Ovary (tissue), 7 donors: ENCODE measurements at regions not wholly inside any gene's neighbourhood (a gene's known extent, or its start where the extent isn't known, plus 50 kb on each side); places are given as distances from the start of the nearest gene placed in this dataset.

Experiments used
- DNase-seq, 5 donors: peaks; one replicate each; pipeline ENCODE4 v3.0.0-alpha.2; 2019 to 2020
- H3K27ac ChIP-seq, 2 donors: fragments of 200-600 bp; one replicate each; pipeline versions ENCODE4 v1.5.1 to v1.8.0; 2019 to 2022
- H3K27me3 ChIP-seq: fragments of 200-600 bp; one replicate; pipeline ENCODE4 v1.8.0; 2022
- H3K36me3 ChIP-seq: fragments of 200-600 bp; sonication (generic); one replicate; pipeline ENCODE4 v1.5.1; 2019
- H3K4me1 ChIP-seq: one replicate; pipeline ENCODE4 v1.8.1; 2013; ENCODE audit warnings: mild to moderate bottlenecking, moderate library complexity; ENCODE audit not compliant: insufficient read depth
- H3K4me3 ChIP-seq: fragments of 200-600 bp; sonication (generic); one replicate; pipeline ENCODE4 v1.5.1; 2017
- H3K9me3 ChIP-seq, 2 donors: fragments of 200-600 bp in 1 of 2; sonication (generic) in 1 of 2; one replicate each; pipeline versions ENCODE4 v1.5.1 to v1.8.1; 2013 to 2019; ENCODE audit warnings: mild to moderate bottlenecking in 1 of 2, moderate library complexity in 1 of 2
- EP300 ChIP-seq: sonication (generic); formaldehyde crosslinking; IDR thresholded peaks from one replicate; pipeline ENCODE4 v1.6.1; 2017; ENCODE audit warnings: antibody characterized with exemption
- POLR2A ChIP-seq: fragments of 450-650 bp; IDR thresholded peaks from one replicate; pipeline ENCODE4 v1.6.1; 2017; ENCODE audit warnings: antibody characterized with exemption, mild to moderate bottlenecking, moderate library complexity
- WGBS, 3 donors: extraction: QIAGEN DNeasy Blood & Tissue Kit in 1 of 3; methylation state at CpG; one replicate each; pipeline versions ENCODE4 v1.1.5 to v1.1.7; 2013 to 2017; 5-methylcytosine and 5-hydroxymethylcytosine counted together
- intact Hi-C, 4 donors: fragments of 100-400 bp; cut with DNase I; formaldehyde crosslinking; loops; one replicate each; pipeline versions ENCODE4 v1.11.0 to v1.15.1; 2022 to 2023
- TF ChIP-seq, protein P1 (sequence below), 3 donors: fragments of 450-650 bp in 2 of 3; fragments of 200-600 bp in 1 of 3; IDR thresholded peaks; one replicate each; pipeline versions ENCODE4 v1.5.1 to v1.8.0; 2016 to 2022; ENCODE audit warnings: antibody characterized with exemption in 3 of 3, mild to moderate bottlenecking in 1 of 3
- donor health status: DM: no; HTN: no; CAD: no; lungs with moderate emphysema.
- donor health status: DM: no; HTN: no; CAD: no.
- donor health status: Bipolar disorder and iron deficiency.
- donor health status: DM: no; HTN: no; CAD: no.
- donor health status: DM: yes; HTN: yes; CAD: no.

GRCh38 chr1:232407120-232407519 lies 222.8 kb downstream of the SIPA1L2 start:
- Histone ChIP-seq H3K9me3 (no peaks in the 10 kb centered on the region), H3K4me1 (no peaks in the 10 kb centered on the region), H3K36me3 (no peaks in the 10 kb centered on the region), H3K4me3 (no peak overlapping the region), H3K27ac (no peak overlapping the region), H3K27me3 (no peaks in the 10 kb centered on the region)
- TF ChIP-seq, protein P1, sequence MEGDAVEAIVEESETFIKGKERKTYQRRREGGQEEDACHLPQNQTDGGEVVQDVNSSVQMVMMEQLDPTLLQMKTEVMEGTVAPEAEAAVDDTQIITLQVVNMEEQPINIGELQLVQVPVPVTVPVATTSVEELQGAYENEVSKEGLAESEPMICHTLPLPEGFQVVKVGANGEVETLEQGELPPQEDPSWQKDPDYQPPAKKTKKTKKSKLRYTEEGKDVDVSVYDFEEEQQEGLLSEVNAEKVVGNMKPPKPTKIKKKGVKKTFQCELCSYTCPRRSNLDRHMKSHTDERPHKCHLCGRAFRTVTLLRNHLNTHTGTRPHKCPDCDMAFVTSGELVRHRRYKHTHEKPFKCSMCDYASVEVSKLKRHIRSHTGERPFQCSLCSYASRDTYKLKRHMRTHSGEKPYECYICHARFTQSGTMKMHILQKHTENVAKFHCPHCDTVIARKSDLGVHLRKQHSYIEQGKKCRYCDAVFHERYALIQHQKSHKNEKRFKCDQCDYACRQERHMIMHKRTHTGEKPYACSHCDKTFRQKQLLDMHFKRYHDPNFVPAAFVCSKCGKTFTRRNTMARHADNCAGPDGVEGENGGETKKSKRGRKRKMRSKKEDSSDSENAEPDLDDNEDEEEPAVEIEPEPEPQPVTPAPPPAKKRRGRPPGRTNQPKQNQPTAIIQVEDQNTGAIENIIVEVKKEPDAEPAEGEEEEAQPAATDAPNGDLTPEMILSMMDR (IDR thresholded peaks at IDR 0.05), result no peak
- TF ChIP-seq EP300 (no peak), POLR2A (no peak)
- no peak for DNase-seq
- intact Hi-C loops, result no loop called here

GRCh38 chr1:232405781-232406180 lies 224.2 kb downstream of the SIPA1L2 start:
- Histone ChIP-seq H3K9me3 (no peaks in the 10 kb centered on the region), H3K36me3 (no peaks in the 10 kb centered on the region), H3K4me1 (no peaks in the 10 kb centered on the region), H3K27me3 (no peaks in the 10 kb centered on the region), H3K27ac (no peak overlapping the region), H3K4me3 (no peak overlapping the region)
- TF ChIP-seq EP300 (no peak), POLR2A (no peak)
- TF ChIP-seq, protein P1 (IDR thresholded peaks at IDR 0.05), result no peak
- DNase-seq, result no peak
- intact Hi-C loops, result no loop called here

DNA sequence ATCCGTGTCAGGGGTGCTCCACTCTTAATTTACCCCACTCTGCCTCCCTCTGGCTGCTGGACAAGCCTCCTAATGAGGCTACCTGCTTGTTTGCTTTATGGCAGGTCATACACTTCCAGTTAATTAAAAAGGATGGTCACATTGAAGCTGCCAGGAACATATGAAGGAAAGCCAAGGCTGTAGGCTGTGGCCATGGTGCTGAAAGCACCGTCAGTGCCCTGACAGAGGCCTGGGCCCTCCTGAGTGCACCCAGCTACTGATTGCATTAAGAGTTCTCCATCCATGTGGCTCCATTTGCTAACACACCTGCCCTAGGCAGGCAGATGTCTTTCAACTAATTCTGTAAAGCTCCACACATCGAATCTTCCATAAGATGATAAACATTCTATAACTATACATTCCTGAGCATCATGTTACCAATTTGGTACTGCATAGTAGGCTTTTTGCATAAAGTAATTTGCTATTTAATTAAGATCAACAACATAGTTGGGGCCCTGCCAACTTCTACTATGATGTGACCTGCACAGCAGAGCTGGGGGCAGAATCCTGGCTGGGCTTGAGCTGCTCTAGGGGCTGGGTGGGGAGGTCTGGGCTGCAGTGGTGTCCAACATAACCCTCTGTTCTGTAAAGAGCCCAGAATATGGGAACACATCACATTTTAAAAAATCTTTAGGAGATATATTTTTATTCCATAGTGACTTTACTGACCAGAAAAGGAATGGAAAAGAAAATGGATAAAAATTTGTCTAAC lies 224.8 kb downstream of the SIPA1L2 start:
- no peak overlapping the region for H3K27ac ChIP-seq
- intact Hi-C loops, result no loop called here
- TF ChIP-seq EP300, result no peak
- TF ChIP-seq, protein P1 (IDR thresholded peaks at IDR 0.05), result no peak
- TF ChIP-seq POLR2A, result no peak
- H3K4me1 ChIP-seq, result no peaks in the 10 kb centered on the region
- no peak for DNase-seq
- no peak overlapping the region for H3K4me3 ChIP-seq
- no peaks in the 10 kb centered on the region for H3K36me3 ChIP-seq
- no peaks in the 10 kb centered on the region for H3K27me3 ChIP-seq
- H3K9me3 ChIP-seq, result no peaks in the 10 kb centered on the region
- 73 to 91% (median 85%) methylated on average over 3 of the region's 3 CpGs for WGBS, 3 donors

DNA sequence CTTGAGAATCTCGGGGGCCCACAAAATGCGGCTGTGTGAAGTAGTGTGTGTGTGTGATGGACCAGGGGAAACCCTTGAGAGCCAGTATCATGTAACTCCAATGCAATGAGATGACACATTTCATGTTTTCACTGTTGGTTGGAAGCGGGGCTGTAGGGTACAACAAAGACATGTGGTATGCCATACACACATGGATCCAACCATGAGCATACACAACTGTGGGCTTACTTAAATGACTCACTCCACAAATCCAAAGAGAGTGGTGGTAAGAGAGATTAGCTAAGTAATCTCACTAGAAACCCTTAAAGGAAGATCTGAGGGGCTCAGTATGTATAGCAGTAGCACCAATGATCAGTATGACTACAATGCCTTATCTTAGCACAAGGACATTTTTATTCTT lies 225.7 kb downstream of the SIPA1L2 start:
- intact Hi-C loops, result no loop called here
- WGBS, 3 donors, result 95 to 99% (median 96%) methylated on average over 3 of the region's 3 CpGs
- no peaks in the 10 kb centered on the region for H3K36me3 ChIP-seq
- H3K9me3 ChIP-seq, result no peaks in the 10 kb centered on the region
- no peaks in the 10 kb centered on the region for H3K4me1 ChIP-seq
- DNase-seq, result no peak
- H3K27ac ChIP-seq, result no peak overlapping the region
- TF ChIP-seq POLR2A (no peak), EP300 (no peak)
- TF ChIP-seq, protein P1 (IDR thresholded peaks at IDR 0.05), result no peak
- no peak overlapping the region for H3K4me3 ChIP-seq
- no peaks in the 10 kb centered on the region for H3K27me3 ChIP-seq
